ENCODE measurements at regions not wholly inside any gene's neighbourhood (a gene's known extent, or its start where the extent isn't known, plus 50 kb on each side); places are given as distances from the start of the nearest gene placed in this dataset.

- TF ChIP-seq, protein P1, sequence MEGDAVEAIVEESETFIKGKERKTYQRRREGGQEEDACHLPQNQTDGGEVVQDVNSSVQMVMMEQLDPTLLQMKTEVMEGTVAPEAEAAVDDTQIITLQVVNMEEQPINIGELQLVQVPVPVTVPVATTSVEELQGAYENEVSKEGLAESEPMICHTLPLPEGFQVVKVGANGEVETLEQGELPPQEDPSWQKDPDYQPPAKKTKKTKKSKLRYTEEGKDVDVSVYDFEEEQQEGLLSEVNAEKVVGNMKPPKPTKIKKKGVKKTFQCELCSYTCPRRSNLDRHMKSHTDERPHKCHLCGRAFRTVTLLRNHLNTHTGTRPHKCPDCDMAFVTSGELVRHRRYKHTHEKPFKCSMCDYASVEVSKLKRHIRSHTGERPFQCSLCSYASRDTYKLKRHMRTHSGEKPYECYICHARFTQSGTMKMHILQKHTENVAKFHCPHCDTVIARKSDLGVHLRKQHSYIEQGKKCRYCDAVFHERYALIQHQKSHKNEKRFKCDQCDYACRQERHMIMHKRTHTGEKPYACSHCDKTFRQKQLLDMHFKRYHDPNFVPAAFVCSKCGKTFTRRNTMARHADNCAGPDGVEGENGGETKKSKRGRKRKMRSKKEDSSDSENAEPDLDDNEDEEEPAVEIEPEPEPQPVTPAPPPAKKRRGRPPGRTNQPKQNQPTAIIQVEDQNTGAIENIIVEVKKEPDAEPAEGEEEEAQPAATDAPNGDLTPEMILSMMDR (IDR thresholded peaks at IDR 0.05): no peak
- no peak for TF ChIP-seq POLR2AphosphoS5 (IDR thresholded peaks at IDR 0.05)
Measured at GRCh38 chr3:110576960-110577359, 494.7 kb upstream of the NECTIN3 start.

Measured in prostate gland (tissue), 2 donors.